Activated CD8-positive, alpha-beta memory T cell treated with anti-CD3 and anti-CD28 coated beads, Interleukin-2, amount 50 U/mL, for 48 hours (primary cell): ENCODE measurements at regions not wholly inside any gene's neighbourhood (a gene's known extent, or its start where the extent isn't known, plus 50 kb on each side); places are given as distances from the start of the nearest gene placed in this dataset.
"Not testable (repeated sequence)": the region's sequence is repeated elsewhere in the genome, so short reads cannot be mapped to it uniquely, and the experiment has no call there.

ENCODE experiments used
- DNase-seq: peaks from one replicate; pipeline ENCODE4 v3.0.0-alpha.2; 2020

GRCh38 chr3:146732325-146732724 is 127.2 kb upstream of the PLSCR5 start:
- DNase-seq = no peak

DNA sequence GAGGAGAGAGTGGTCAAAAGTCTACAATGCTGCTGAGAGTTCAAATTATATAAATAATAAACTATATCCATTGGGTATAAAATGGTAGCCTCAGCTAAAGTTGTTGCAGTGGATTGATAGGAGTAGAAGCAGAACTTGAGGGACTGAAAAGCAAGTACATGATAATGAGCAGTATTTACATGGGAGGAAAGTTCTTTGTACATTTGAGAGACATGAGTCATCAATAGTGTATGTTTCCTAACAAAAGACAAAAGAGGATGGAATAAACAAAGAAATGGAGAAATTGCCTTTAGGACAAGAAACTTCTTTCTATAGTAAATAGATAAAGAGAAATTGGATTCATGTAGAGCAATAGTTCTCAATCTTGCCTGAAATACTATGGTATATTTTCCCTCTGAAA is 110.0 kb upstream of the PLSCR5 start:
- no peak for DNase-seq

GRCh38 chr3:146712806-146713205 is 107.7 kb upstream of the PLSCR5 start:
- DNase-seq = no peak

DNA sequence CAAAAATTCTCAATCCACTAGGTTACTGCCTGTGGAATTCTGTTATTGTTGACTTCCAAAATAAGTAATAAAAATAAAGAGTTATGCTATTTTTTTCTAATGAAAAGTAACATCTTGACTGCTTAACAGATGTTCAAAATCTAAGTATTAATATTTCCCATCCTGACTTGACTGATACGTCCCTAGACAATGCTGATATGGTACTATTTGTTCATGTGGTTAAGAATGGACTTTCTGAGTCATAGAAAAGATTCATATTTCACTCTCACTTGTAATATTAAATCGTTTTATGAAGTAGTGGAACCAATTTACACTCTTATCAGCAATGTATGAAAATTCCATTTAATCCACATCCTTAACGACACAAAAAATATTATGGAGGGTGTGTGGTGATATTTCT is 104.8 kb upstream of the PLSCR5 start:
- DNase-seq = no peak

GRCh38 chr3:146705225-146705624 is 100.1 kb upstream of the PLSCR5 start:
- DNase-seq = no peak

- DNase-seq = no peak
These were observed 97.1 kb upstream of the PLSCR5 start for GRCh38 chr3:146702237-146702636.

GRCh38 chr3:146701246-146701645 is 96.1 kb upstream of the PLSCR5 start:
- DNase-seq = no peak

DNA sequence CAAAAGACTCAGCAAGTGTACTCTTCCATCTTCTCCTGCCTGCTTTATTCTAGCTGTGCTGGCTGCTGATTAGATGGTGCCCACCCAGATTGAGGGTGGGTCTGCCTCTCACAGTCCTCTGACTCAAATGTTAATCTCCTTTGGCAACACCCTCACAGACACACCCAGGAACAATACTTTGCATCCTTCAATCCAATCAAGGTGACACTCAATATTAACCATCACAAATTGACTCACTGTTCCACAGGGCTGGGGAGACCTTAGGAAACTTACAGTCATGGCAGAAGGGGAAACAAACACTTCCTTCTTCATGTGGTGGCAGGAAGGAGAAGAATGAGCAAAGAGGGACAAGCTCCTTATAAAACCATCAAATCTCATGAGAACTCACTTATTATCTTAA is 94.9 kb upstream of the PLSCR5 start:
- DNase-seq = not testable (repeated sequence)

DNA sequence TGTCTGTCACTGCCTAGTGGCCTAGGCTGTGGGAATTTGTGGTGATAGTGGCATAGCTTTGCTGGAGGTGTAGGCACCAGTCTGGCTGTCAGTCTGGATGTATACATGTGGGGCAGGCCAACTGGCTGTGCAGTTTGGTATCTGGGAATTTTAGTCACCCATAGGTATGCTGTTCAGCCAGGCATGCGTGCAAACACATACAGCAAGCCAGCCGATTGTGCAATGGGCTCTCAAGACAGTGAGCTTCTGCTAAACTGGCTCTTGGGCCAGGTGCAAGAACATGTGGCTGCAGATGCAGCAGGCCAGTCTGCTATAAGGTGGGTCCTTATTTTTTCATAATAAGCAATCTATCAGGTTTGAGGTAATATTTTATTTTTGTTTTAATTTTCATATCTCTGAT is 87.1 kb upstream of the PLSCR5 start:
- DNase-seq = no peak

DNA sequence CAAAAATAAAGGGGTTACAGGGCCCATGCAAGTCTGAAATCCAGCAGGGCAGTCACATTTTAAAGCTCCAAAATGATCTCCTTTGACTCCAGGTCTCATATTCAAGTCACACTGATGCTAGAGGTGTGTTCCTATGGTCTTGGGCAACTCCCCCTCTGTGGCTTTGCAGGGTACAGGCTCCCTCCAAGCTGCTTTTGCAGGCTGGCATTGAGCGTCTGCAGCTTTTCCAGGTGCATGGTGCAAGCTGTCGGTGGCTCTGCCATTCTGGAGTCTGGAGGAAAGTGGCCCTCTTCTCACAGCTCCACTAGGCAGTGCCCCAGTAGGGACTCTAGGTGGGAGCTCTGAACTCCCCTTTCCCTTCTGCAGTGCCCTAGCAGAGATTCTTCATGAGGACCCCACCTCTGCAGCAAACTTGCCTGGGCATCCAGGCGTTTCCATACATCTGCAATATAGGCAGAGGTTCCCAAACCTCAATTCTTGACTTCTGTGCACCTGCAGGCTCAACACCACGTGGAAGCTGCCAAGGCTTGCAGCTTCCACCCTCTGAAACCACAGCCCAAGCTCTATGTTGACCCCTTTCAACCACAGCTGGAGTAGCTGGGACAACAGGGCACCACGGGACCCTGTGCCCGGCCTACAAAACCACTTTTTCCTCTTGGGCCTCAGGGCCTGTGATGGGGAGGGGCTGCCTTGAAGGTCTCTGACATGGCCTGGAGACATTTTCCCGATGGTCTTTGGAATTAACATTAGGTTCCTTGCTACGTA is 80.1 kb upstream of the PLSCR5 start:
- no peak for DNase-seq

DNA sequence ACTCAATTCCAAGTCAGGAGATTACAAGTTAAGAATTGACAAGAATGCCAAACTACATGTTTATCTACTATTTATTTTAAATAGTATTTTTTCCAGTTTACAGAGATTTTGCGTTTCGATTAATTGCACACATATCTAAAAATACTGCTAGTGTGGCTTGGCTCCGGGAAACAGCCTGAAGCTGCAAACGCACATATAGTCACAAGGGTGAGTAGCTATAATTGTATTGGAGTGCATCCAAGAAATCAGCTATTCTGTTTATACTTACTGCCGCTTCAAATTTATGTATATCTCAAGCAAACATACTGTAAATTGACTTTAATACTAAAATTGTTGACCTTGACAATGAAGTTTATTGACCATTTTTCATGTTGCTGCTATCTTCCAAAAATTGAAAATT is 77.0 kb upstream of the PLSCR5 start:
- DNase-seq = no peak

DNA sequence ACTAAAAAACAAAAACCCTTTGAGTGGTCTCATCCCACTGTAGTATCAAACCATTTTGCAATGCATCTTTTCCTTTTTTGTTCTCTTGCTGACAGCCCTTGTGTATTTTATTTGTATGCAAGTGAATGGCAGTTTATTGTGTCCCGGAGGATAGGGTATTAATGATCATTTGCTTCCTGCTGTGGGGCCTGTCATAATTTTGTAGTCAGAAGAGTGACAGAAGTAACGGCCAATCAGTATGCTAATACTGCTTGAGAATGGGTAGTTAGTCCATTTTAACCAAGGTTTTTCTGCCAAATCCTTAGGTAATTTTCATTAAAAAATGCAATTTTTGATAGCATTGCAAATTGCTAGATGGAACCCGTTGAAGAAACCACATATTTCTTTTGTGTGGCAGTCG is 75.5 kb upstream of the PLSCR5 start:
- no peak for DNase-seq

DNA sequence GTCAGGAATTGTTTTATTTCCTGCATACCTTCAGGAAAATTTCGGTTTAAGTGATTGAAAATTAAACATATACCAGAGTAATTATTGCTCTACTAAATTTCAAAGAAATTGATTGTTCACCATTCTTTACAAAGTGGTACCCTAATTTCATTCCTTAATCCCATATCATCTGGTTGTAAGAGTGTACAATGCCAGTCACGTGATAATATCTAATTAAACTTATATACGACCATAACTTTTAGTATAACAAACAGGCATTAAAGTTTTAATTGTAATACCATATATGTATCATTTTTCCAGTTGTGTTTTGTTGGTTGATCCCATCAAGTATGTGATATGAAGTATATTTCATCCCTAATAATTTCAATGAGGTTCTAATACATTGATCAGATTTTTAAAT is 74.8 kb upstream of the PLSCR5 start:
- DNase-seq = no peak

DNA sequence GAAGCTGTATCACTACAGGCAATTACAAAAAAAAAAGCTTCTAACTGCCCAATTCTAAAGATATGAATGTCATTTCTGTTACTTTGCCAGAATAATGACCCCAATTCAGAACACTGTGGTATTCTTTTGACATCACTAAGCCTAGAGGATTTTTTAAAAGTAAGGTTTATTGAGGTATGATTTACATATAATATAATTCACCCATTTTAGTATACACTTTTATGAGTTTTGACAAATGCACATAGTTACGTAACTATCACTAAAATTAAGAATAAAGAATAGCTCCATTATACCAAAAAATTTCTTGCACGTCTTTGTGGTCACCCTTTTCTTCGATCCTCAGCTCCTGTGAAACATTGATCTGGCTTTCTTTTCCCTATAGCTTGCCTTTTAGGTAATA is 74.0 kb upstream of the PLSCR5 start:
- DNase-seq = no peak

GRCh38 chr3:146672941-146673340 is 67.8 kb upstream of the PLSCR5 start:
- DNase-seq = no peak

GRCh38 chr3:146664403-146664802 is 59.3 kb upstream of the PLSCR5 start:
- no peak for DNase-seq

- DNase-seq = no peak
These were observed 53.7 kb upstream of the PLSCR5 start for GRCh38 chr3:146658841-146659240.

- DNase-seq = no peak
These were observed 50.3 kb upstream of the PLSCR5 start for GRCh38 chr3:146655333-146655996.
